ENCODE measurements at regions not wholly inside any gene's neighbourhood (a gene's known extent, or its start where the extent isn't known, plus 50 kb on each side); places are given as distances from the start of the nearest gene placed in this dataset.

DNA sequence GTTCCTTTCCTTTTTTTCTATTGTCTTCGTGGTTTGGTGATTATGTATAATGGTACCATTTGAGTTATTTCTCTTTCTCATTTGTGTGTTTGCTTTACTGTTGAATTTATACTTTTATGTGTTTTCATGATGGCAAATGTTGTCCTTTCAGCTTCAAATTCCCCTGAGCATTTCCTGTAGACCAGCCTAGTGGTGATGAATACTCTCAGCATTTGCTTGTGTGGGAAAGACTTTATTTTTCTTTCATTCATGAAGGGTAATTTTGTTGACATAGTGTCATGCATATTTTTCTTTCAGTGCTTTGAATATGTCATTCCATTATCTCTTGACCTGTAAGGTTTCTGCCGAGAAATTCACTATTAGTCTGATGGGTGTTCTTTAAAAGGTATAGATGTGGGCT lies 166.6 kb upstream of the GORAB start:
- Histone ChIP-seq H3K9ac (replicated peaks in 1 of 4; ENCODE audit: extremely low read depth in 1 of 4, low read depth in 3 of 4, low read length in 3 of 4) (no peak overlapping the region), H3K23me2 (ENCODE audit: low read depth, low read length) (no peaks in the 10 kb centered on the region; the same call in 1 of the 2 replicates), H3K4me1 (replicated peaks in 1 of 4; ENCODE audit: control insufficient read depth in 3 of 4, insufficient read depth in 4 of 4, low read length in 3 of 4) (no peaks in the 10 kb centered on the region), H4K8ac (ENCODE audit: extremely low read depth, insufficient read depth, low read length) (no peak overlapping the region), H3K18ac (ENCODE audit: extremely low read depth, low read length) (no peak overlapping the region), H3K9me3 (ENCODE audit: insufficient read depth in 2 of 2, low read depth in 1 of 2, low read length in 1 of 2) (no peaks in the 10 kb centered on the region), H3K4me3 (ENCODE audit: extremely low read depth in 1 of 4, insufficient read depth in 2 of 4, low read depth in 3 of 4, low read length in 4 of 4) (no peak overlapping the region), H3K56ac (replicated peaks; ENCODE audit: insufficient read length, low read depth, low read length) (no peak overlapping the region), H3K36me3 (ENCODE audit: control insufficient read depth in 2 of 4, insufficient read depth in 4 of 4, low read length in 3 of 4) (no peaks in the 10 kb centered on the region), H4K5ac (ENCODE audit: insufficient read length, low read depth, low read length) (no peak overlapping the region), H2AK5ac (ENCODE audit: low read depth, low read length) (no peak overlapping the region), H3K23ac (ENCODE audit: insufficient read length) (no peak overlapping the region), H2BK120ac (replicated peaks; ENCODE audit: low read depth, low read length) (no peak overlapping the region), H2BK20ac (ENCODE audit: low read length) (no peak overlapping the region), H2AFZ (ENCODE audit: low read length) (no peak overlapping the region), H2BK12ac (ENCODE audit: low read depth, low read length) (no peak overlapping the region), H3K79me2 (ENCODE audit: control insufficient read depth in 1 of 2, insufficient read depth in 2 of 2, low read length in 2 of 2) (no peaks in the 10 kb centered on the region), H3K79me1 (ENCODE audit: low read depth, low read length) (no peaks in the 10 kb centered on the region), H2BK5ac (ENCODE audit: low read depth, low read length) (no peak overlapping the region), H3K14ac (ENCODE audit: insufficient read length) (no peak overlapping the region), H3K4ac (replicated peaks; ENCODE audit: insufficient read length, low read depth, low read length) (no peak overlapping the region), H4K91ac (replicated peaks; ENCODE audit: insufficient read length, low read length) (no peak overlapping the region), H3K4me2 (ENCODE audit: insufficient read depth in 1 of 2, low read depth in 2 of 2, low read length in 2 of 2) (no peak overlapping the region), H4K20me1 (replicated peaks in 1 of 2; ENCODE audit: control insufficient read depth in 1 of 2, insufficient read depth in 2 of 2, low read length in 2 of 2) (no peaks in the 10 kb centered on the region), H3K27ac (ENCODE audit: low read depth, low read length) (no peak overlapping the region), H2BK15ac (ENCODE audit: low read length) (no peak overlapping the region), H3K27me3 (replicated peaks in 1 of 4; ENCODE audit: control insufficient read depth in 3 of 4, extremely low read depth in 1 of 4, insufficient read depth in 3 of 4, low read length in 3 of 4) (no peaks in the 10 kb centered on the region)
- CTCF ChIA-PET (ENCODE audit: partially characterized antibody): no interaction called here
- POLR2A ChIA-PET (ENCODE audit: partially characterized antibody): no interaction called here
- 95% methylated on average over 2 of the region's 2 CpGs; no CpG with 5 or more reads in 1 of the 2 experiments for WGBS, 2 experiments (ENCODE audit: extremely low coverage in 1 of 2, insufficient coverage in 1 of 2, insufficient read length in 1 of 2, insufficient replicate concordance in 2 of 2, low coverage in 1 of 2, low lambda C conversion rate in 2 of 2, missing lambda C conversion rate in 1 of 2)
- FAIRE-seq: no peak
- no peak for DNase-seq (ENCODE audit: low read depth in 1 of 2, low spot score in 2 of 2)
- no peak for TF ChIP-seq TAF1 (IDR thresholded peaks at IDR 0.05; ENCODE audit: low read depth, low read length)
- no peak for TF ChIP-seq TAF7 (optimal IDR thresholded peaks at IDR 0.05; ENCODE audit: borderline replicate concordance, low read depth, low read length)
- no peak for TF ChIP-seq HDAC2 (IDR thresholded peaks at IDR 0.05; ENCODE audit: borderline replicate concordance in 1 of 2, low read depth in 2 of 2, low read length in 2 of 2)
- no peak for TF ChIP-seq FOSL1 (IDR thresholded peaks at IDR 0.05; ENCODE audit: insufficient read depth, low read depth, low read length)
- TF ChIP-seq TEAD4 (IDR thresholded peaks at IDR 0.05; ENCODE audit: low read depth, low read length): no peak
- TF ChIP-seq KDM4A (IDR thresholded peaks at IDR 0.05; ENCODE audit: low read depth, low read length, severe bottlenecking): no peak
- no peak for TF ChIP-seq CHD2 (IDR thresholded peaks at IDR 0.05; ENCODE audit: low read length)
- no peak for TF ChIP-seq EZH2 (IDR thresholded peaks at IDR 0.05; ENCODE audit: low read depth, low read length, severe bottlenecking)
- no peak for TF ChIP-seq SP1 (IDR thresholded peaks at IDR 0.05; ENCODE audit: low read depth, low read length)
- no peak for TF ChIP-seq ATF2 (IDR thresholded peaks at IDR 0.05; ENCODE audit: low read length)
- no peak for TF ChIP-seq JUN (IDR thresholded peaks at IDR 0.05; ENCODE audit: low read depth, low read length)
- no peak for TF ChIP-seq ASH2L (IDR thresholded peaks at IDR 0.05; ENCODE audit: low read length)
- no peak for TF ChIP-seq CREB1 (IDR thresholded peaks at IDR 0.05)
- no peak for TF ChIP-seq SRF (IDR thresholded peaks at IDR 0.05; ENCODE audit: low read depth, low read length)

Measured in H1 (cell line).